OCI-LY3 (cell line): ENCODE measurements at regions not wholly inside any gene's neighbourhood (a gene's known extent, or its start where the extent isn't known, plus 50 kb on each side); places are given as distances from the start of the nearest gene placed in this dataset.

Experiments
- H2AFZ ChIP-seq: fragments of 200-600, 300-600 bp; shearing (Covaris generic); 2 replicates; pipeline ENCODE4 v1.6.0; 2014; ENCODE audit warnings: antibody characterized with exemption, low read depth, low read length
- H3K27ac ChIP-seq: fragments of 200-600, 300-600 bp; sonication (generic); 2 replicates; pipeline ENCODE4 v1.5.1; 2014; ENCODE audit warnings: mild to moderate bottlenecking, low read length, moderate library complexity, mixed read lengths
- H3K27me3 ChIP-seq: fragments of 200-600, 300-600 bp; sonication (generic); 2 replicates; pipeline ENCODE4 v1.6.1; 2014; ENCODE audit warnings: low read depth, low read length, mixed read lengths
- H3K36me3 ChIP-seq: fragments of 200-600, 300-600 bp; sonication (generic); replicated peaks from 2 replicates; pipeline ENCODE3; 2014; ENCODE audit warnings: low read depth, low read length, mixed read lengths
- H3K4me1 ChIP-seq: fragments of 300-600, 200-600 bp; sonication (generic); 2 replicates; pipeline ENCODE4 v1.6.1; 2014; ENCODE audit warnings: low read length, mixed read lengths
- H3K4me2 ChIP-seq: fragments of 200-600, 300-600 bp; sonication (generic); 2 replicates; pipeline ENCODE4 v1.6.1; 2014; ENCODE audit warnings: low read length, mixed read lengths
- H3K4me3 ChIP-seq: fragments of 300-600, 200-600 bp; sonication (generic); 2 replicates; pipeline ENCODE4 v1.5.1; 2014; ENCODE audit warnings: antibody characterized with exemption, mild to moderate bottlenecking, low read length, moderate library complexity
- H3K79me2 ChIP-seq: fragments of 300-600, 200-600 bp; shearing (Covaris generic); 2 replicates; pipeline ENCODE4 v1.6.1; 2014; ENCODE audit warnings: mild to moderate bottlenecking, low read length, mixed read lengths
- H3K9ac ChIP-seq: fragments of 300-600, 200-600 bp; shearing (Covaris generic); 2 replicates; pipeline ENCODE4 v1.6.0; 2014; ENCODE audit warnings: mild to moderate bottlenecking, low read length, moderate library complexity
- H3K9me3 ChIP-seq: fragments of 200-600, 300-600 bp; shearing (Covaris generic); 2 replicates; pipeline ENCODE4 v1.6.1; 2014; ENCODE audit warnings: low read length, mixed read lengths; ENCODE audit not compliant: insufficient read depth
- H4K20me1 ChIP-seq: fragments of 200-600, 300-600 bp; sonication (generic); 2 replicates; pipeline ENCODE4 v1.6.1; 2016; ENCODE audit warnings: low read length, mixed read lengths; ENCODE audit not compliant: insufficient read depth
- EZH2phosphoT487 ChIP-seq: fragments of 200-600 bp; shearing (Covaris generic); IDR thresholded peaks from 2 replicates; pipeline ENCODE4 v1.6.1; 2018; ENCODE audit warnings: antibody characterized with exemption, mixed run types, low read depth
- TF ChIP-seq, protein P1 (sequence below): fragments of 200-600, 300-600 bp; sonication (generic); IDR thresholded peaks from 2 replicates; pipeline ENCODE4 v1.5.1; 2014; ENCODE audit warnings: antibody characterized with exemption, low read length, low read depth

DNA sequence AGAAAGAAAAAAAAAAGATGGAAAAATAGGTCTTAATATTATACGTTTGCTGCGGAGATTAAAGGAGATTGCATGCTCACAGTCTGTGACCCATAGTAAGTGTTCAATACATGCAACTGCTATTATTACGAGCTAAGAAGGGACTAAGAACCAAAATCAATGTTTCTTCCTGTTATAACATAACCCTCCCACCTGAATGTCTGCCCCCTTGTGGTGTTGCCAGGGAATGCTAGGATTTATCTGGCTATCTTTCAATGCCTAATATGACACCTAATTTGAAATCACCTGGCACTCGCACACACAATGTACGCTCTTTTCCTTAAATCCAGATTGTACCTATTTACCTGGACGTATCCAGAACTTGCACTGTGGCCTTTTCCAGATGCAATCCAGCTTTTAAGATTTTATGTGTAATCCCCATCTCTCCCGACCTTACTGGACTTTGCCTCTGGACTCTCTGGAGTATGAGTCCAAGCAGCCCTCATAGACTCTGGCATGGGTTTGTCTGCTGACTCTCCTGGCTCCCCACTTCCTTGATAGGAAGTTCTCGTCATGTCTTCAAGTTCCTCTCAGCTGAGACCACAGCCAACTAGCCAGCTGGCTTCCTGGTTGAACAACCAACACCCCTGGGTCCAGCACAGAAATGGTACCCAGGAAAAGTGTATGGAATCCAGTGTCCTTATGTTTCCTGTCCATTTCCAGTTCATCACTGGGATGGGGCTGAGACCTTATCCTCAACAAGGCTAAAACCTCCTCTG lies 151.5 kb downstream of the CCDC34 start:
- Histone ChIP-seq H2AFZ (no peak overlapping the region), H3K4me3 (no peak overlapping the region), H3K4me1 (peaks cover 17% of the 10 kb centered on the region), H3K9ac (no peak overlapping the region), H3K9me3 (no peaks in the 10 kb centered on the region), H4K20me1 (no peaks in the 10 kb centered on the region), H3K4me2 (no peak overlapping the region), H3K27ac (no peak overlapping the region), H3K36me3 (peaks cover 52% of the 10 kb centered on the region), H3K79me2 (no peaks in the 10 kb centered on the region), H3K27me3 (no peaks in the 10 kb centered on the region)
- no peak for TF ChIP-seq EZH2phosphoT487
- TF ChIP-seq, protein P1, sequence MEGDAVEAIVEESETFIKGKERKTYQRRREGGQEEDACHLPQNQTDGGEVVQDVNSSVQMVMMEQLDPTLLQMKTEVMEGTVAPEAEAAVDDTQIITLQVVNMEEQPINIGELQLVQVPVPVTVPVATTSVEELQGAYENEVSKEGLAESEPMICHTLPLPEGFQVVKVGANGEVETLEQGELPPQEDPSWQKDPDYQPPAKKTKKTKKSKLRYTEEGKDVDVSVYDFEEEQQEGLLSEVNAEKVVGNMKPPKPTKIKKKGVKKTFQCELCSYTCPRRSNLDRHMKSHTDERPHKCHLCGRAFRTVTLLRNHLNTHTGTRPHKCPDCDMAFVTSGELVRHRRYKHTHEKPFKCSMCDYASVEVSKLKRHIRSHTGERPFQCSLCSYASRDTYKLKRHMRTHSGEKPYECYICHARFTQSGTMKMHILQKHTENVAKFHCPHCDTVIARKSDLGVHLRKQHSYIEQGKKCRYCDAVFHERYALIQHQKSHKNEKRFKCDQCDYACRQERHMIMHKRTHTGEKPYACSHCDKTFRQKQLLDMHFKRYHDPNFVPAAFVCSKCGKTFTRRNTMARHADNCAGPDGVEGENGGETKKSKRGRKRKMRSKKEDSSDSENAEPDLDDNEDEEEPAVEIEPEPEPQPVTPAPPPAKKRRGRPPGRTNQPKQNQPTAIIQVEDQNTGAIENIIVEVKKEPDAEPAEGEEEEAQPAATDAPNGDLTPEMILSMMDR, result peak; percentile 51

DNA sequence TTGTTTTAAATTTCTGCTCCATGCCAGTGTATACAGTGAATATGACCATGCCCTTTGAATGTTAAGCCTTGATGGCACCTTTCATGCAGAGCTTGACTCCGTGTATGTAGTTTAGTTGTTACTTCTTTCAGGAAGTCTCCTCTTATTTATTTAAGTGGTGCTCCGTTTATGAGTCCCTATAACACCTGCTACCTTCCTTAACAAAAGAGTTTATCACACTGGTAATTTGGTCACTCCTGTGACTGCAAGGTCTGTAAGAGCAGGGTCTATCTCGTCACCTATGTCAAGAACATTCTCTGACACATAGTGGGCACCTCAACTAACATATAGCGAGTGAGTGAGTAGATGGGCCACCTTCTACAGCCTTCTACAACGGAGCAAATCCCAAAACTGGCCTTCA lies 152.5 kb downstream of the CCDC34 start:
- H2AFZ ChIP-seq, result no peak overlapping the region
- no peak overlapping the region for H3K4me3 ChIP-seq
- no peaks in the 10 kb centered on the region for H3K9me3 ChIP-seq
- TF ChIP-seq EZH2phosphoT487, result no peak
- TF ChIP-seq, protein P1, result no peak
- peaks cover 17% of the 10 kb centered on the region for H3K4me1 ChIP-seq
- H4K20me1 ChIP-seq, result no peaks in the 10 kb centered on the region
- peaks cover 44% of the 10 kb centered on the region for H3K36me3 ChIP-seq
- no peak overlapping the region for H3K4me2 ChIP-seq
- no peak overlapping the region for H3K27ac ChIP-seq
- H3K27me3 ChIP-seq, result no peaks in the 10 kb centered on the region
- H3K9ac ChIP-seq, result no peak overlapping the region
- no peaks in the 10 kb centered on the region for H3K79me2 ChIP-seq

DNA sequence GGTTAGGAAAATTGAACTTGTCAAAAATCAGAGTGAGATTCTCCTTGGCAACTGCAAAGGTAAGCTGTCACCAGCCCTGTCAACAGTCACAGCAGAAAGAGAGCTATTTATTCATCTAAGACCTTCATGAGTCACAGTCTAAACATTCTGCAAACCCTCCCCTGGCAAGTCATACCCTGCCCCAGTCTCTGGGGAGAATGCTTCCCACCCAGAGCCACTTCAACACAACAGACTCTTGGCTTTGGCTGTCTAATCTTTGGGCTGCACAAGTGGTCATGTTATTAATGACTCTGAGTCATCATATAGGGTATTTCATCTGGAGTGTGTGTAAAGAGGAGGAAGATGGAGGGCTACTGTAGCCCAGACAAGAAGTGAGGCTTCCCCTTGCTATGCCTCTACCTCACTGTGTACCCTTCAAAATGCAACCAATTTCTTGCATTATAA lies 153.4 kb downstream of the CCDC34 start:
- H3K27ac ChIP-seq, result no peak overlapping the region
- peaks cover 43% of the 10 kb centered on the region for H3K36me3 ChIP-seq
- no peak overlapping the region for H3K4me2 ChIP-seq
- no peaks in the 10 kb centered on the region for H3K27me3 ChIP-seq
- TF ChIP-seq, protein P1, result no peak
- no peak for TF ChIP-seq EZH2phosphoT487
- no peaks in the 10 kb centered on the region for H3K79me2 ChIP-seq
- H3K4me1 ChIP-seq, result peaks cover 17% of the 10 kb centered on the region
- no peaks in the 10 kb centered on the region for H3K9me3 ChIP-seq
- no peak overlapping the region for H3K9ac ChIP-seq
- H4K20me1 ChIP-seq, result no peaks in the 10 kb centered on the region
- no peak overlapping the region for H2AFZ ChIP-seq
- no peak overlapping the region for H3K4me3 ChIP-seq

DNA sequence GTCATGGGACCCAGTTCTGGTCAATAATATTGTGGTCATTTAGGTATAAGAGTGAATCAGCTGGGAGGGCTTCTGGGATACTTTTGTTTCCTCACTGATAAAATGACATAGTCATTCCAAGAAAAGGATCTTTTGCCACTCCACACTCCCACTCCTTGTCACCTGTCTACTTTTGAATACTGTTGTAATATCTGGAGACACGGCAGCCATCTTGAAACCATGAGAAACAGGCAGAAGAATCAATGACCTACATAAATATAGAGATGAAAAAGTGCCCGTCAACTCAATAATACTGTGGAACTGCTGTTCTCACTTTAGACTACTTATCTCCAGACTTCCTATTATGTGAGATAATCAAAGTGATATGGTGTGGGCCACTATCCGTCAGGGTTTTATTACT lies 154.2 kb downstream of the CCDC34 start:
- no peak overlapping the region for H3K27ac ChIP-seq
- TF ChIP-seq, protein P1, result no peak
- TF ChIP-seq EZH2phosphoT487, result no peak

More for the DNA sequence above, 154.2 kb downstream of the CCDC34 start:
- Histone ChIP-seq H3K9ac (no peak overlapping the region), H3K4me1 (peaks cover 16% of the 10 kb centered on the region), H3K27me3 (no peaks in the 10 kb centered on the region), H3K4me2 (no peak overlapping the region), H3K36me3 (peaks cover 40% of the 10 kb centered on the region), H4K20me1 (no peaks in the 10 kb centered on the region), H3K79me2 (no peaks in the 10 kb centered on the region), H3K9me3 (no peaks in the 10 kb centered on the region), H3K4me3 (no peak overlapping the region), H2AFZ (no peak overlapping the region)
